Neural progenitor cell (in vitro differentiated cells): ENCODE measurements at regions not wholly inside any gene's neighbourhood (a gene's known extent, or its start where the extent isn't known, plus 50 kb on each side); places are given as distances from the start of the nearest gene placed in this dataset.
A peak's percentile ranks its signal among the peaks of the same experiment; 100 is the strongest.

Experiments
- DNase-seq: peaks from one replicate; pipeline ENCODE4 v3.0.0-alpha.2; 2016; ENCODE audit warnings: low spot score
- H2AFZ ChIP-seq: fragments of 200-600 bp; sonication (generic); replicated peaks from 2 replicates; pipeline ENCODE4 v1.6.1; 2016; ENCODE audit warnings: antibody characterized with exemption
- H3F3A ChIP-seq: fragments of 200-600 bp; sonication (generic); 2 replicates; pipeline ENCODE4 v1.6.1; 2016; ENCODE audit warnings: antibody characterized with exemption, low read depth
- H3K27ac ChIP-seq: fragments of 200-600 bp; sonication (generic); 2 replicates; pipeline ENCODE4 v1.5.1; 2016; ENCODE audit warnings: mild to moderate bottlenecking
- H3K27me3 ChIP-seq: fragments of 200-600 bp; sonication (generic); 2 replicates; pipeline ENCODE4 v1.6.1; 2016; ENCODE audit warnings: mild to moderate bottlenecking, moderate library complexity
- H3K36me3 ChIP-seq: fragments of 200-600 bp; sonication (generic); 2 replicates; pipeline ENCODE4 v1.5.1; 2016
- H3K4me1 ChIP-seq: fragments of 200-600 bp; sonication (generic); 2 replicates; pipeline ENCODE4 v1.6.1; 2016; ENCODE audit warnings: mixed run types
- H3K4me2 ChIP-seq: fragments of 200-600 bp; sonication (generic); 2 replicates; pipeline ENCODE4 v1.6.1; 2016
- H3K4me3 ChIP-seq: fragments of 200-600 bp; sonication (generic); 2 replicates; pipeline ENCODE4 v1.5.1; 2016
- H3K79me2 ChIP-seq: fragments of 200-600 bp; sonication (generic); 2 replicates; pipeline ENCODE4 v1.6.1; 2016; ENCODE audit warnings: low read depth
- H3K9ac ChIP-seq: fragments of 200-600 bp; sonication (generic); 2 replicates; pipeline ENCODE4 v1.6.1; 2016
- H3K9me3 ChIP-seq: fragments of 200-600 bp; sonication (generic); 2 replicates; pipeline ENCODE4 v1.5.1; 2016; ENCODE audit warnings: low read depth
- H4K20me1 ChIP-seq: fragments of 200-600 bp; sonication (generic); 2 replicates; pipeline ENCODE4 v1.6.1; 2016; ENCODE audit warnings: low read depth
- H3K27ac Mint-ChIP-seq: 3 replicates; pipeline ENCODE4 v1.8.0; 2021; ENCODE audit warnings: mixed read lengths
- H3K27me3 Mint-ChIP-seq: 2 replicates; pipeline ENCODE4 v1.8.0; 2022; ENCODE audit warnings: low read depth, mild to moderate bottlenecking, inconsistent platforms, moderate library complexity, mixed read lengths; ENCODE audit not compliant: insufficient read depth
- H3K36me3 Mint-ChIP-seq: 3 replicates; pipeline ENCODE4 v1.8.0; 2021; ENCODE audit warnings: mixed read lengths
- H3K4me1 Mint-ChIP-seq: 3 replicates; pipeline ENCODE4 v1.8.0; 2021; ENCODE audit warnings: mixed read lengths
- H3K4me3 Mint-ChIP-seq: 3 replicates; pipeline ENCODE4 v1.8.0; 2021; ENCODE audit warnings: mild to moderate bottlenecking, moderate library complexity, mixed read lengths
- H3K9me3 Mint-ChIP-seq: 3 replicates; pipeline ENCODE4 v1.8.0; 2020; ENCODE audit warnings: mixed read lengths
- EZH2 ChIP-seq: fragments of 200-600 bp; sonication (generic); IDR thresholded peaks from 2 replicates; pipeline ENCODE4 v1.6.1; 2017; ENCODE audit warnings: antibody characterized with exemption, mild to moderate bottlenecking, moderate library complexity
- EZH2phosphoT487 ChIP-seq: fragments of 200-600 bp; sonication (generic); IDR thresholded peaks from 2 replicates; pipeline ENCODE4 v1.6.1; 2017; ENCODE audit warnings: antibody characterized with exemption
- TF ChIP-seq, protein P1 (sequence below): fragments of 200-600 bp; sonication (generic); IDR thresholded peaks from 2 replicates; pipeline ENCODE4 v1.5.1; 2017; ENCODE audit warnings: antibody characterized with exemption, mild to moderate bottlenecking

GRCh38 chr6:44667668-44668390 lies 280.3 kb downstream of the CDC5L start:
- Histone ChIP-seq H3K4me1 (peaks cover 29% of the 10 kb centered on the region), H3K79me2 (no peaks in the 10 kb centered on the region), H3K36me3 (no peaks in the 10 kb centered on the region), H3K4me2 (no peak overlapping the region), H3K4me3 (no peak overlapping the region), H2AFZ (no peak overlapping the region), H3F3A (peaks cover 16% of the 10 kb centered on the region), H3K9ac (no peak overlapping the region), H3K27me3 (no peaks in the 10 kb centered on the region), H3K9me3 (no peaks in the 10 kb centered on the region), H4K20me1 (no peaks in the 10 kb centered on the region), H3K27ac (no peak overlapping the region)
- H3K27me3 Mint-ChIP-seq: peaks cover 15% of the 10 kb centered on the region
- peaks cover 7% of the 10 kb centered on the region for H3K9me3 Mint-ChIP-seq
- H3K27ac Mint-ChIP-seq: peak overlapping the region; percentile 61
- DNase-seq: peak; percentile 61
- H3K4me3 Mint-ChIP-seq: peak overlapping the region; percentile 30
- TF ChIP-seq EZH2 (no peak), EZH2phosphoT487 (no peak)
- TF ChIP-seq, protein P1, sequence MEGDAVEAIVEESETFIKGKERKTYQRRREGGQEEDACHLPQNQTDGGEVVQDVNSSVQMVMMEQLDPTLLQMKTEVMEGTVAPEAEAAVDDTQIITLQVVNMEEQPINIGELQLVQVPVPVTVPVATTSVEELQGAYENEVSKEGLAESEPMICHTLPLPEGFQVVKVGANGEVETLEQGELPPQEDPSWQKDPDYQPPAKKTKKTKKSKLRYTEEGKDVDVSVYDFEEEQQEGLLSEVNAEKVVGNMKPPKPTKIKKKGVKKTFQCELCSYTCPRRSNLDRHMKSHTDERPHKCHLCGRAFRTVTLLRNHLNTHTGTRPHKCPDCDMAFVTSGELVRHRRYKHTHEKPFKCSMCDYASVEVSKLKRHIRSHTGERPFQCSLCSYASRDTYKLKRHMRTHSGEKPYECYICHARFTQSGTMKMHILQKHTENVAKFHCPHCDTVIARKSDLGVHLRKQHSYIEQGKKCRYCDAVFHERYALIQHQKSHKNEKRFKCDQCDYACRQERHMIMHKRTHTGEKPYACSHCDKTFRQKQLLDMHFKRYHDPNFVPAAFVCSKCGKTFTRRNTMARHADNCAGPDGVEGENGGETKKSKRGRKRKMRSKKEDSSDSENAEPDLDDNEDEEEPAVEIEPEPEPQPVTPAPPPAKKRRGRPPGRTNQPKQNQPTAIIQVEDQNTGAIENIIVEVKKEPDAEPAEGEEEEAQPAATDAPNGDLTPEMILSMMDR: peak; percentile 63
- H3K4me1 Mint-ChIP-seq: peaks cover 80% of the 10 kb centered on the region
- H3K36me3 Mint-ChIP-seq: no peaks in the 10 kb centered on the region

GRCh38 chr6:44668391-44668930 lies 281.0 kb downstream of the CDC5L start:
- H3K27ac Mint-ChIP-seq: peak overlapping the region; percentile 35
- H3K27me3 Mint-ChIP-seq: peaks cover 17% of the 10 kb centered on the region
- H3K9ac ChIP-seq: no peak overlapping the region
- H3K4me1 Mint-ChIP-seq: peaks cover 77% of the 10 kb centered on the region
- no peaks in the 10 kb centered on the region for H4K20me1 ChIP-seq
- no peak overlapping the region for H3K4me2 ChIP-seq
- no peaks in the 10 kb centered on the region for H3K79me2 ChIP-seq
- peaks cover 26% of the 10 kb centered on the region for H3K4me1 ChIP-seq
- H3F3A ChIP-seq: peaks cover 11% of the 10 kb centered on the region
- H3K27ac ChIP-seq: no peak overlapping the region
- DNase-seq: no peak
- no peaks in the 10 kb centered on the region for H3K36me3 Mint-ChIP-seq
- no peaks in the 10 kb centered on the region for H3K36me3 ChIP-seq
- TF ChIP-seq EZH2: no peak
- TF ChIP-seq EZH2phosphoT487: no peak
- TF ChIP-seq, protein P1: no peak
- no peak overlapping the region for H3K4me3 ChIP-seq
- H3K27me3 ChIP-seq: no peaks in the 10 kb centered on the region
- H2AFZ ChIP-seq: no peak overlapping the region
- no peaks in the 10 kb centered on the region for H3K9me3 ChIP-seq
- H3K4me3 Mint-ChIP-seq: no peak overlapping the region
- peaks cover 7% of the 10 kb centered on the region for H3K9me3 Mint-ChIP-seq

DNA sequence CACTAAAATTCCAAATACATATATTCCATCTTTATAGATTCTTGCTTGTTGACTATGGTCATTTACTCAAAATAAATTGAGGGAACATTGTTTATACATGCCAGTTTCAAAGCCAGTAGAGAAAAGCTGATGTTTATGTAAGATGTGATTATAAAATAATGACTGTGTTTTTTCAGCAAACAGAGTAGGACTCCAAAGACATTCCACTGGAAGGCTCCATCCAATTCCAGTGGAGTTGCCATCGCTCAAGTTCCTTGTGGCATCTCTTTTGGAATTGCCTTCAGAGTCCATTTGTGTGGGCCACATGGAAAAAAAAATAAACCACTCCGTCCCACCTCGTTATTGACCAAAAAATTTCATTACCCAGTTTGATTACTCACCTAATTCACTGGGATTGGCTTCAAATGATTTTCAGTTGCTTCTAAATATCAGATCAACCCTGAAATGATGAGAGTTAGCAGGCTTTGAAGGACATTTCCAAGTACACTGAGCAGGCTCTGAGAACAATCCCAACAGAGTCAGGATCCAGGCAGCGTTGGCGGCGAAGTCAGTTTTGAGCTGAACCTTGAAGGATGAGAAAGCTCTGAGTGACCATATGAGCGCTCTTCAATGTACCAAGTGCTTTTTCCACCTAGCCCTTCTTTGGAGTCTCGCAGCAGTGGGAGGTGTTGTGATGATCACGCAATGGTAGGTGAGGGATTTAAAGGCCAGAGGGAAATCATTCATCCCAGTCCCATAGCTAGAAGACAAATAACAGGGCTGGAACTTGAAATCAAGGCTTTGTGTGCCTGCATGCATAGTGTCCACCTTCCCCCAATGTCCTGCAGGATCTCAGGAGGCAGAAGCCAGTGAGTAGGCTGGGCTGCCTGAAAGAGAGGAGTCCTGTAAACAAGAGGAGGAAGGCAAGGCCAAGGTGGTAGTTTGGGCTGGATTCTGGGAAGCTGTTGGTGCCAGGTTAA lies 281.7 kb downstream of the CDC5L start:
- no peaks in the 10 kb centered on the region for H4K20me1 ChIP-seq
- peaks cover 69% of the 10 kb centered on the region for H3K4me1 Mint-ChIP-seq
- DNase-seq: no peak
- no peak overlapping the region for H3K9ac ChIP-seq
- H3K4me3 Mint-ChIP-seq: no peak overlapping the region
- H3K36me3 Mint-ChIP-seq: no peaks in the 10 kb centered on the region
- H3K4me2 ChIP-seq: no peak overlapping the region
- no peaks in the 10 kb centered on the region for H3K9me3 ChIP-seq
- peaks cover 7% of the 10 kb centered on the region for H3K9me3 Mint-ChIP-seq
- peaks cover 15% of the 10 kb centered on the region for H3K27me3 Mint-ChIP-seq
- H3K36me3 ChIP-seq: no peaks in the 10 kb centered on the region
- H3K27me3 ChIP-seq: no peaks in the 10 kb centered on the region
- H3K4me3 ChIP-seq: no peak overlapping the region
- H3K27ac Mint-ChIP-seq: no peak overlapping the region
- TF ChIP-seq EZH2 (no peak), EZH2phosphoT487 (no peak)
- TF ChIP-seq, protein P1: no peak
- no peak overlapping the region for H3K27ac ChIP-seq
- no peaks in the 10 kb centered on the region for H3K79me2 ChIP-seq
- peaks cover 20% of the 10 kb centered on the region for H3K4me1 ChIP-seq
- H2AFZ ChIP-seq: no peak overlapping the region
- peaks cover 10% of the 10 kb centered on the region for H3F3A ChIP-seq
